Retina (tissue), 1 donor: ENCODE measurements at regions not wholly inside any gene's neighbourhood (a gene's known extent, or its start where the extent isn't known, plus 50 kb on each side); places are given as distances from the start of the nearest gene placed in this dataset.

Source experiments
- DNase-seq: peaks from one replicate; pipeline ENCODE4 v3.0.0-alpha.2; 2016

DNA sequence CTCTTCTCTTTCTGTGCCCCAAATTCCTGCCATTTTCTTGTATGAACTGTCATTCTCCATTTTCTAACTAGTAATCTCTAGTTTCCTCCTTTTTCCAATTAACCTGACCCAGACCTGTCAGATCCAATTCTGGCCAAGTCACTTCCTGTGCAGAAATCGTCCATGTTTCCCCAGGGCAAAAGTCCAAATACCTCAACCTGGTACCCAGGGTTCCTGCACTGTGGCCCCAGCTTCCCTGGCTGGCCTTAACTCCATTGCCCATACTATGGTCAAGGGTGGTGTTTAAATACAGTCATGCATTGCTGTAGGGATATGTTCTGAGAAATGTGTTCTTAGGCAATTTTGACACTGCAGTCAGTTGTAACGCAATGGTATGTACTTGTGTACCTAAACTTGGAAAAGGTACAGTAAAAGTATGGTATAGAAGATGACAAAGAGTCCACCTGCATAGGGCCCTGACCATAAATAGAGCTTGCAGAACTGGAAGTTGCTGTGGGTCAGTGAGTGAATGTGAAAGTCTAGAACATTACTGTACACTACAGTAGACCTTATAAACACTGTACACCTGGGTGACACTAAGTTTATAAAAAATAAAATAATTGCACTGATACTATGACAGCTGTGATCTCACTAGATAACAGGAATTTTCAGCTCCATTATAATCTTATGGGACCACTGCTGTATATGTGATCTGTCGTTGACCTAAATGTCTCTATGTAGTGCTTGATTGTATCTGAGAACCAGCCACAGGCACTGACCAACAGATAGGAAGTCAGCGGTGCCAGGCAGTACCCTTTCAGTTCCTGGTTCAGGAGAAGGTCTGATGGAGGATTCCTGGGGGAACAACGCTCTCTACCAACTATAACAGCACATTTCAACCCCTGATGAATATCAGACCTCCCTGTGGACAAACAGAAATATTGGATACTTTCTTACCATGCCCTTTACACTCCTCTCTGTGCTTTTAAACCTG lies 336.1 kb upstream of the PROK2 start:
- no peak for DNase-seq

DNA sequence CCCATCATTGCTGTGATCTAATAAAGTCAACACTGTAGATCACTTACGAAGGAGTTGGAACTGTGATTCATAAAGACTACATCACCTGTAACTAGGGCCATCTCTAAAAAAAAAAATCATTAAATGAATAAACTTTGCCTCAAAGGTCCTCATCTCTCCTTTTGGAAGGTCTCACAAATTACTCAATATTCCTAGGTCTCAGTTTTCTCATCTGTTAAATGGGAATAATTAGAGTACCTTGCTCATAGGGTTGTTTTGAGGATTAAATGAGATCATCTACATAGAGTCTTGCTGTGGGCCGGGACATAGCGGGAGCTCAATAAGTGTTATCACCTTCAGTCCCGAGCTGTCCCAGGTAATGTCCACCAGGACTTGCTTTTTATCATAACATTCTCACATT lies 335.1 kb upstream of the PROK2 start:
- no peak for DNase-seq

DNA sequence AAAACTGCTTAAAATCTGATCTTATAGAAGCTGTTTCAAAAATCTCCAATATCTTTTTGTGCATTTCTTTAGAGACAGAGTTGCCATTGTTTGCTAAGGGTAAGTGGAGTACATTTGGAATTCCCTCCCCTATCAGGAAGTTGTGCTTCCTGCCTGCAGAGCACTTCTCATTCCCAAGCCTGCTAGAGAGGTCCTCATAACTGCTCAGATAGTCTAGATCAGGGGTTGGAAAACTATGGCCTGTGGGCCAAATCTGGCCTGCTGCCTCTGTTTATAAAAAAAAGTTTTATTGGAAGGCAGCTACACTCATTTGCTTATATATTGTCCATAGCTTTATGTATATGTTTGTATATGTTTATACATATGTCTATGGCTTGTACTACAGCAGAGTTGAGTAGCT lies 333.7 kb upstream of the PROK2 start:
- DNase-seq = no peak

DNA sequence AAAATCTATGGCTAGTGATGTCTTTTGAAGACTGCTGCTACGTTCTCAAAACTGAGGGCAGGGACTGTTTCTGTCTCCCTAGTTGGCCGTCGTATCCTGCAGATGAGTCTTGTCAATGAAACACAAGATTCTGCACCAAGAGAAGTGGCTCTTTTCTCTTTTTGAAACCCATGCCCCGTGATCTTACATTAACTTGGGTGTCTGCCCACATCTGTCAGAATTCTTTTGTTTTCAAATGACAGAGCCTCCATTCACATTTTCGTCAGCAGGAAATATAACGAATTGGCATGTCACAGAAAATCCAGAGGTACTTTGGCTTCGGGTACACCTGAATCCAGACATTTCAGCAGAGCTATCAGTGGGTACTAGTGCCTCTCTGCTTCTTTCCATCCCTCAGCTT lies 331.3 kb upstream of the PROK2 start:
- no peak for DNase-seq

DNA sequence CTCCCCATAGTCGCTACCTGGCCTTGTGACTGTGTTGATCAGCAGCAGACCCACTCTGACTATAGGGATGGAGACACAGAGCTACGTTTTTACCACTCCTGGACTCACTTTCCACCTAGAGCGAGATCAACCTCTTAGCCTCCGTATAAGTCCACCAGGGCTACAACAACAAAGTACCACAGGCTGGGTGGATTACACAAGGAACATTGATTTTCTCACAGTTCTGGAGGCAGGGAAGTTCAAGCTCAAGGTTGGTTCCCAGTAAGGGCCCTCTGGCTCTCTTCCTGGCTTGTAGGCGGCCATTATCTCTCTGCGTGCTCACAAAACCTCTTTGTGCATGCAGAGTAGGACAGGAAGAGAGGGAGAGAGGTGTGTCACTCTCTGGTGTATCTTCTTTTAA lies 330.4 kb upstream of the PROK2 start:
- DNase-seq = no peak

DNA sequence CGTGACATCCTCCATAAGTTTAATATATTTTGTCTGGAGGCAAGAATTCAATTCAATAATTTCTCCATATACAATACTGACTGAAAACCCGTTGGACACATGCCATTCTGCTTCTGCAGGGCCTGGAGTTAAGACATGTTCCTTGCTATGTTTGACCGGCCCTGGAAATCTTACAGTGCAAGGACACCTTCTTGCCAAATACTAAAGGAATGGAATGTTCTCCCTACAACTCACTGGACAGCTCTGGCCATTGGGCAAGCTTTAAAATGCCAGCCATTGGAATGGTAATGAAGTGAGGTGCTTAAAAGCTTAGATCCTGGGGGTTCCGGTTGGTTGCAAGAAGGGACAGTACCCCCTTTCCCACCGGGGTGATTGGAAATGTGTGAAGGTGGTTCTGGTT lies 329.8 kb upstream of the PROK2 start:
- DNase-seq = no peak

DNA sequence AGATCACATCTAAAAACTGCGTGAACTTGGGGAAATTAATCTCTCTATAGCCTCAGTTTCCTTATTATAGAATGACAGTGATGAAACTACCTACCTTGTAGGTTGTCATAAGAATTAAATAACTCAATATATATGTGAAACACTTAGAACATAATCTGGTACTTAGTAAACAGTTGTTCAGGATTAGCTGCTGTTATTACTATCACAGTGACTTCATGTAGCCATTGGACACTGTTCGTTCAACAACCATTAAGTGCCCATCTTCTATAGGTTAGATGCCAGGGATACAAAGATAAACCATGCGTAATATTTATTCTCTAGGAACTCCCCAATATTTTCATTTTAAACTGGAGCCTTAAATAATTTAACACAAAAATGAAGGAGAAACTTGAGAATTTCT lies 329.0 kb upstream of the PROK2 start:
- DNase-seq = no peak

DNA sequence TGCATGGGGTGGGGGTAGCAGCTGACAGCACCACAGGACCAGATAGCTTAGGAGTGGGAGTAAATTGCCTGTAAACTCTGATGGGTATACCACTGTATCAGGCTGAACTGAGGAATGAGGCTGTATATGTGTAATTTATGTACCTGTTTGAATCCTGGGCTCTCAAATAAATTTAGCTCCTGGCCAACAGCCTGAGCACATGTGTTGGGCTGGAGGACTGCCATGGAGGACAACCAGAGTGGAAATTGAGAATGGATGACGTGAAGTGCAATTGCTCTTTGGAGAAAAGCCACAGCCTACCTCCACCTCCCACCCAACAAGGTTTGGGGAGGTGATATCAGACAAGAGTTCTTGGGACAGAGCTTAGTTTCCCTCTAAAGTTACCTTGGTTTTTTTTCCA lies 328.6 kb upstream of the PROK2 start:
- no peak for DNase-seq

DNA sequence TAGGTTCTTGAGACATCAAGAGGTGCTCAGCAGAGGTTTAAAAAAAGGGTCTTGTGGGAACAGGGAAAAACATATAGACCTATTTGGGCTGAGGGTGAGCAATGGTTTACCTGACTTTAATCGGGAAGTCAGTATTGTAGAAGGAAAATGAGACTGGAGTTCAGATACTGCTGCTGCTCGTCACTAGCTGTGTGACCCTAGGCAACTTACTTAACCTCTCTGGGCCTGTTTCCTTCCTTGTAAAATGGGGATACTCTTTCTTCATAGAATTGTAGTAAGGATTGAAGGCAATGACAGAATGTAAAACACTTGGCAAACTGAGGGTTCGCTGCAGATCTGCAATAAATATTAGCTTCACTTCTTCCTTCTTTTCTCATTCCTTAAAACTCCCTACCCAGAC lies 327.5 kb upstream of the PROK2 start:
- DNase-seq = no peak

DNA sequence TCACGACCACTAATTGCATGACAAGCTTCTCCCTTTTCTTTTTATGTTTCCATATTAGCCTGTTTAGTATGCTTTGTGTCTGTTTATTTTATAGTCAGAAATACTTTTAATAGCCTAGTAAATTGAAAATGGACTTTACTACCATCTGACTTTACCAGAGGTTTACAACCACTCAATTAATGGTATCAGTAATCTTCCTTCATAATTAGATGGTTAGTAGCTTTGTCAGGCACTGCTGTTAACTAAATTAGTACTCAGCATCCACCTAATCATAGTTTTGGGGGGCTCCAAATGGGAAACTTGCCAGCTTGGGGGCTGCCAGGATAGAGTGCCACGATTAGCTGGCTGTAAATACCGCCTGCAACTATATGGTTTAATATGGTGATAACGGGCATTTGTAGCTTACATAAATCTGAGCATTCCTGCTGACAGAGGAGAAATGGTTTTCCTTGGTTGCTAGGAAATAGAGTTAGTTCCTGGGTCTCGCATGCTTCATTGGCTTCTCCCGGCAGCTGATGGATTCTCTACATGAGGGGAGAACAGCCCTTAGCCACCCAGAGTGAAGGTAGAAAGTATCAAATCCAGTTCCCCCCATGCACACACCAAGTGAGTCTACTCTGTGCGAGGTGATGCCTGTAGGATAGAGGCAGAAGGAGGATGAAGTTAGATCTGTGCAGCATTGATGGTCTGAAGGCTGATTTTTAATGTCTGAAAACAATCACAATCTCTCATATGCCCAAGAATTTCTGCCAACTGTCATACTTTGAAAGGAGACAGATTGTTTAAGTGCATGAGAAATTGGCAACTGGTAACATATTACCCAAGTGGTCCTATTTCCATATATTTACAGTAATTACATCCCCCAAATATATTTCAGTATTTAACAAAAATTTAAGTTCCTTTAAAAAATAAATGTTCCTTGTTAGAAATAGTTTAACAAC lies 326.6 kb upstream of the PROK2 start:
- DNase-seq = peak; percentile 31

DNA sequence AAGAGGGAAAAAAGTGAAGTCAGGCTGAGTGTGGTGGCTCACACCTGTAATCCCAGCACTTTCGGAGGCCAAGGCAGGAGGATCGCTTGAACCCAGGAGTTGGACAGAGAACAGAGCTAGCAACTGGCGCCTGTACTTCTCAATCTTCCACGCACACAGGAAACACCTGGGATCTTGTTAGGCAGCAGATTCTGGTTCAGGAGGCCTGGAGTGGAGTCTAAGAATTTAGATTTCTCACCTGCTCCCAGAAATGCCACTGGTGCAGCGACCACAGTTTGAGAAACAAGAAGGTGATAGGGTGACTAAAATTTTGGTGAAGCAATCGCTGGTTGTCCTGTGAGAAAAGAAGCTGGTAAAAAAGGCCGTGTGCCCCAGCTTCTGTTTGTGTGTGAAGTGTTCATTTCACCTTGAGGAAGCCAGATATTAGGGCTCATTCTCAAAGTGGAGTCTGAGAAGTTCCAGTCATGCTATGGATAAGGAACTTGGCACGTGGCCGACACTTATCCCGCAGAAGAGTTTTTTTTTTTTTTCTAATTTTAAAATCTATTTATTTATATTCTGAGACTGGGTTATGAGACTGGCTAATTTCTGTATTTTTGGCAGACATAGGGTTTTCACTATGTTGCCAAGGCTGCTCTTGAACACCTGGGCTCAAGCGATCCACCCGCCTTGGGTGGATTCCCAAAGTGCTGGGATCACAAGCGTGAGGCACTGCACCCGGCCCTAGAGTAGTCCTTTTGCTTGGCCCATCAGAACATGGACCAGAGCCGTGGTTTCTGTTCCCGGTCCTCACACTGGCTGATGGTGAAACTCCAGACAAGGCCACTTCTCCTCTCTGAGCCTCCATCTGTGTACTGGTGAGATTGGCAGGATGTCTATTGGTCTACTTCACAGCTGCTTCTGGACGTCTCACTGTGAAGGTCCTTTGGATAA lies 324.6 kb upstream of the PROK2 start:
- DNase-seq = no peak

DNA sequence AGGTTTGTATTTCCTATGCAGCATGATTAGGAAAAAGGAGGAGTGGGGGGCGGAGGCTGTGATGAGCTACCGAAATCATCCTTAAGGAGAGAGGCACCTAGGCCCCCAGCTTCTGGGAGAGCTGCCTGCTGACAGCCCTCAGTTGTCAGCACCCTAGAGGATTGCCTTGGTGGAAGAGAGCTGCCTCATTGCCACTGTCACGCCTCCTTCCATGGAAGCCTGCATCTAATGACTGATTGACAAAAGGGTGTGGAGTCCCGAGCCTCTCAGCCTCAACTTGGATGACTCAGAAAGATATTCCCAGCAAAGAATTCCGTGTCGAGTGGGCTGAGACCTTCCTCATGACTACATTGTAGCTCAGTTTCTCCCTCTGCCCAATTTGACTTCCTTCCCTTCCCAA lies 320.4 kb upstream of the PROK2 start:
- DNase-seq = no peak

DNA sequence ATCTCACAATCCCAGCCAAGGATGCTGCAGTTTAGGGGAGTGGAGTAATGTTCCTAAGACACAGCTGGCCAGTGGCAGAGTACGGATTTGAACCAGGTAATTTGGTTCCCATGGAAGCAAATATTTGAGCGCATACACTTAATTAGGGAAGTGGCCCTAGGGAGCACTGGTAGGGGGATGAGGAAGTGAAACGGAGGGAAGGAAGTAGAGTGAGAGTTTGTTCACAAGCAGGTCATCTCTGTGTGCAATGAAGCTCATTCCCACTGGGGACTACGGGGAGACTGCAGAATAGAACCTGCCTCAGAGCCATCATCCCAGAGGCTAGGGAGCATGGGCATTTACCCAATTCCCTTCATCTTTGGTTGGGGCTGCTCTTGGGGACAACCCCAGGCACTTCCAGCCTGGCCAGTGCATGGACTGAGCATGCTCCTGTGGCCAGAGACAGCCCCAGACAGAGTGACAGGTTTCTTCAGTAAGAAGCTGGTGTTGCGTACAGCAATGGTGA lies 317.2 kb upstream of the PROK2 start:
- DNase-seq = no peak

DNA sequence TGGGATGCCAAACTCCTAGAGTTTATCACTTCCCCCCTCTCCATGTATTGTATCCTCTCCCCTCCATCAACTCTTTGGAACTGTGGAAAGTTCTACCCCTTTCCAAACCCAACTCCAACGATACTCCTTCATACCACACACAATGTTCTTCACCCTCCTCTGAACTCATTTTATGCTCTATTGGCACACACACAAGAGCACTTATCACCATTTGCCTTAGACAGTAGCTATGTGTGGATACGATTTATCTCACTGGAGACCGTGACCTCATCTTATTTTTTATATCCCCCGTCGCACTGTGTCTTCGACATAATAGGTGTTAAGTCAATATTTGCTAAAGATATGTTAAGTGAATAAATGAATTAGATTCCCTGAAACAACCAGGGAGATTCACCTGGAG lies 316.5 kb upstream of the PROK2 start:
- DNase-seq = no peak

DNA sequence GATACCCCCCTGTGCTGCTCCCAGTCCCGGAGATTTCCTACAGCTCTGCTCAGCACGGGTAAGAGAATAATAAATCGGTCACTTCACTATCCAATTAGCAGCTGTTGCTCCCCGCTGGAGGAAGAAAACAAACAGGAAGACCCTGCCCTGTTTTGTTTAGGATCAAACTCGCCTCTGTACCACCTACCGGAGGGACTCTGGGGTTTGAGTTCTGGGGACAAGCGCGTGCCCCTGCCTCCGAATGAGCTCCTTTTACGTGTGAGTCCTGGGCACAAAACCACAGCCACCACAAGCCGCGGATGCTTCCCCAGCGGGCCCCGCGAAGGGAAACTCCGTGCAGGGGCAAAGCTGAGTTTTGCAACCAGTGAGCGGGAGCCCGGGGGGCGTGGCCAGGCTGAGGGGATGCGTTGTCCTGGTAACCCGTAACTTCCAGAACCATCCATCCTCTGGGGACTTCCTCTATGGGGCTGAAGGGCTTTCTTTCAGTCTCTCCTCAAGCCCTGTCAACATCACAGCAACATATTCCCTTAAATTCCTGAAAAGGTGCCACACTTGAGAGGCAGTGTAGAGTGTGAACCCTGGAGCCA lies 315.7 kb upstream of the PROK2 start:
- DNase-seq = peak; percentile 89

DNA sequence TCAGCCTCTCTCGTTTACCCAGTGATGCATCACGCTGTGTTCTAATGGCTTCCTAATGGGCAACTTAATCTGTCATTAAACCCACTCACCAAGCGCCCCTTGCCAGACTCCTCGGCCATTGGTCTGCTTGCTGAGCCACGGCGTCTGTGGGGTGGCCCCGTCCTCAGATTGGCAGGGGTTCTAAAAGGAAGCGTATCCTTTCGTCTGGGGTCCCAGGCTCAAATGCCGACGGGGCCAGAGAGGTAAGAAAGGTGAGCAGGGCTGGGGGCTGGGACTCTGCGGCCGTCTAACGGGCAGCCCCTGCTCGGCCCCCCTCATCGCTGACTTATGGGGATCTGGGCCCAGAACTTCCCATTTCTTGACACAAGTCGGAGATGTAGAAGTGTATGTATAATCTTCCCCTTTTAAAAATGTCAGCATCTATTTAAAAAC lies 315.1 kb upstream of the PROK2 start:
- DNase-seq = peak; percentile 69

DNA sequence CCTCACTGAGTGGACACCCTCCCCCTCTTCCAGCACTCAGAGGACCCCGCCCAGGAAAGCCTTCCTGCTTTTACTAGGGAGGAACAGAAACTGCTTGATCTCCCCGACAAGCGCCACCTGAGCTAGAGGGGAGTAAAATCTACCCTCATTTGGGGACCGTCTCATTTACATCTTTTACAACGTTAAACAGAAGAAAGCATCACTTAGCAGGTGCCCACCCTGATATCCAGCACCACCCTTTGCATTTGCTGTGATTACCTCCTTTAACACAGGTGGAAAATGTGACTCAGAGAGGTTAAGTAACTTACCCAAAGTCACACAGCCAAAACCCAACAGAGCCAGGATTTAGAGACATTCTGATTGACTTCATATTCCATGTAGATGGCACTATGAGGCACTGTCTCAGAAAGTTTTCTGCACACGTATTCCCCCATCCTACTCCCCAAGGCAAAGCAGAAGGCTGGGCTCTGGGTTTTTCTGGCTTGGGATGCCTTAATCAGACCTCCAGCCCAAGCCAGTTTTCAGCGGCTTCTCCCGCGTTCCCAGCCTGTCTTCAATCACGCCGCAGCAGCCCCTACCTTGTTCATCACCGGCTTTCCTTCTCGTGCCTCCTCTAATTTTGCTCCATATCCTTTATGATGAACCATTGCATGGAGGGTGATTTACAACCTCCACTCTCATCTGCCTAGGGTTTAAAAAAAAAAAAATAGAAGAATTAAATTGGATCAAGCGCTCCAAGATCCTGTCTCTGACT lies 314.6 kb upstream of the PROK2 start:
- no peak for DNase-seq

DNA sequence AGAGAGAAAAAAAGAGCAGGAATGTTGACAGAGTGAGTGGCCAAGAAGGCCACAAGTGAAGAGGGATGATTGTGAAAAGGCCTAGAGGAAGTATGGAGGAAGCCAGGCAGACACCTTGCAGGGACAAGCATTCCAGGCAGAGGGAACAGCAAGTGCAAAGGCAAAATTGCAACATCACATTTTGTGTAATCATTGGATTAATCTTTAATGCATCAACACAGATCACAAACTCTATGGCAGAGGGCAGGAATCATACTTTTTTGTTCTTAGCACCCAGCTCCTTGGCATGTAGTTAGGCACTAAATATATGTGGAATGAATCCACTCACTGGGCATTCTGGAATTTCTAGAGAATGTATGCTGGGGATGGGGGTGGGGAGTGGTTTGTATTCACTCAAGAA lies 312.1 kb upstream of the PROK2 start:
- no peak for DNase-seq

DNA sequence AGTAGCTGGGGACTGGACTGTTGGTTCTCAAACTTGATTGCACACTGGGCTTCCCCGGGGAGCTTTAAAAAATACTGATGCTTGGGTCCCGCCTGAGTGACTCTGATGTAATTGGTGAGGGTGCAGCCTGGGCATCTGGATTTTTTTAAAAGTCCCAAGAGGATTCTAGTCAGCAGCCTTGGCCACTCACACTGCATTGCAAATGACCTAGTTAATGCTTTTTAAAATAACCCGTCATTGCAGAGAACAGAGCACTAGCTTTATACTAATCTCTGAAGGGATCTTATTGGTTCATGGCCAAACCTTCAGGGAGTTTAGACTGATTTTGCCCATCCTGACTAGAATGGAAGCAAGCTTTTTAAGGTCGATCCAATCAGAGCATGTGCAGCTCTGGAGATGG lies 310.6 kb upstream of the PROK2 start:
- DNase-seq = no peak

DNA sequence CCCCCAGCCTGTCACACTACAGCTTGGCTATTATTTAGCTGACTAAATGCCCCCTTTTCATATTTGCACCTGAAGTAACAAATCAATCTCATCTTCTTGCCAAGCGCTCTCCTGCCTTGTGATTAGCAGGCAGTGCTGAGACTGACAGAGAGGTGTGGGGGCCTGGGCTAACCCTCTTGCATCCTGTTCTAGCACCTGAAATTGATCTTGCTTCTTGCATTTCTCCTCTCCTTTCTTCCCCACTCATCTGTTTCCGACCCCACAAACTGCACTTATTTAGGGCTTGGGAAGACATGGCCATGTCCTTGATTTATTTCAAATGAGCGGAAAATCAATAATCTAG lies 309.0 kb upstream of the PROK2 start:
- DNase-seq = no peak

DNA sequence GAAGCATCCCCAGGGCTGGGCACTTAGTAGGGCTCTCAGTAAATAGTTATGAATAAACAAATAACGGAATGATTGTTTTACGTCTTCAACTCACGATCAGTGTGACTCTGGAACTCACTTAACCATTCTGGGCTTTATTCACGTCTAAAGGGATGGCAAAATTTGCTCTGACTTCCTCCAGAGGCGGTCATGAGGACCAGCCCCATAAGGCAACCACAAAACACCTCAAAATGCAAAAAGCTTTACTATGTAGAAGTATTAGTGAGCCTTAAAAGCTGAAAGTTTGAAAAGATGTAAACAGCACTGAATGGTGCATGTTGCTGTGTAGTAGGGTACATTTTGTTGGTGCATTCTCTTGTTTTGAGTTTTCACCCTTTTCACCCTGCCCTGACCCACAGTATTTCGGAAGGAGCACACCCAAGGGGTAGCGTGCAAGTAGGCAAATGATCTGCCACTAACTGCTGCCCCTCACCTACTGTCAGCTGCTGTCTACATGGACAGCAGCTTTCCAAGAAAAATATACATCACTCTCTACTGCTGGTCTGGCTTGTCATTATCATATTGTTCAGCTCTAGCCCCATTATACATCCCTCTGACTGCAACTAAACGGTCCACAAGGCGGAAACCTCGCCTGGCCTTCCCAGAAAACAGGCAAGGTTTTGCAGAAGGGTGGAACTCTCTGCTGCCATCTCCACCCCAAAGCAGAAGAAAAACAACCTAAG lies 308.5 kb upstream of the PROK2 start:
- DNase-seq = no peak
